NOMO-1 treated with DMSO at 0.1 percent for 48 hours (cell line): ENCODE measurements at regions not wholly inside any gene's neighbourhood (a gene's known extent, or its start where the extent isn't known, plus 50 kb on each side); places are given as distances from the start of the nearest gene placed in this dataset.
"Not testable (repeated sequence)": the region's sequence is repeated elsewhere in the genome, so short reads cannot be mapped to it uniquely, and the experiment has no call there.

Experiments used
- DNase-seq: peaks from one replicate; lab custom pipeline; 2025; ENCODE audit not compliant: unreplicated experiment; lab: John Stamatoyannopoulos, UW

DNA sequence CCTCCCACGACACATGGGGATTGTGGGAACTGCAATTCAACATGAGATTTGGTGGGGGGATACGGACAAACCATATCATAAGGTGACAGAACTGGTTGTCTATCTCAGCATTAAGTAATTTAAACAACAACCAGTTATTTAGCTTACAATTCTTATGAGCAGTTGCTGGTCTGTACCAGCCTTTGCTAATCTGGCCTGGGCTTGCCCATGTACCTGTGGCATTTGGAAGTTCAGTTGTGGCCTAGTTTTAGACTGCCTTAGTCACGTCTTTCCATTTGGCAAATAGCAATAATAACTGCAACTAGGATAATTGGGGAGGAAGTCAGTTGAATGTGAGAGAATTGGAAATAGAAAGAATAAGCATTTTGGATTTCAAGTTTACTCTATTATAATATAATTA, 441.8 kb upstream of the CXADR start:
- DNase-seq = no peak

DNA sequence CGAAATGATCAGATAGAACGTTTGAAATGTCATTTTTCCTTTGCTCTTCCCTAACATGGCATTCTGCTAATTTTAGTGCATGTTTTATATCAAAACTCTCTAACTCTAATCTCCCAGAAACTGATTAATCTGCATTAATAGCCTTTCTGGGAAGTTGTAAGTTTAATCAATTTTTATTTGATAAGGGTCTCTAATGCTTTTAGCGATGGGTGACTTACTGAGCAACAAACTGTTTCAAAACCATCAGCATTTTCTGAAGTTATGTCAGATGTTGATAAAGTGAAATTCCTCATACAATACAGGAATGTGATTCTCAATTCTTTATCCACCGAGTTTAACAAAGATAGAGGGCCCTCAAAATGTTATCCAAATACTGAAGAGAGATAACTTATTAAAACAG, 431.6 kb upstream of the CXADR start:
- DNase-seq = no peak

DNA sequence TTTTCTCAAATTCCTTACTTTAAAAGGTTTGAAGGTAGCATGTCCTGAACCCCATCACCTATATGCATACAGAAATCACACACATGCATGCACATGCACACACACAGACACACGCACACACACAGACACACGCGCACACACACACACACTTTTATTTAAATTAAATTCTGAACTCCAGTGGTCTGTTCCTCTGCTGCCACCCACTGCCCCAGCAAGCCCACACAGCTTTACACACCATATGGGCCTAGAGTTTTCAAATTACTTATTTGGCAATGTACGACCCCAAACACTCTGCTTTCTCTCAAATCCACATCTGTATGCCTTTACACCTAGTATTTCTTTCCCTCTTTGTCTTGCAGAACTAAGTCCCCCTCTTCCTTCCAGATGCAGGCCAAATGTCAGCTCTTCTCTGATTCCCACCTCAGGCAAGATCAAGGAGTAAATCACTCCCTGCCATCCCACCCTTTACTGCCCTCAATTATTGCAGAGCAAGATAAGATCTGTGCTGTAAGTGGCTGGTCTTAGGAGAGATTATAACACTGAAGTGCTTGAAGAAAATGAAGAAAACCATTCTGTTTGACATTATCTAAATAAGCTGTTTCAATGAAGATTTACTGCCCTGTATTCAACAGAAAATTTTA, 429.9 kb upstream of the CXADR start:
- DNase-seq = no peak

DNA sequence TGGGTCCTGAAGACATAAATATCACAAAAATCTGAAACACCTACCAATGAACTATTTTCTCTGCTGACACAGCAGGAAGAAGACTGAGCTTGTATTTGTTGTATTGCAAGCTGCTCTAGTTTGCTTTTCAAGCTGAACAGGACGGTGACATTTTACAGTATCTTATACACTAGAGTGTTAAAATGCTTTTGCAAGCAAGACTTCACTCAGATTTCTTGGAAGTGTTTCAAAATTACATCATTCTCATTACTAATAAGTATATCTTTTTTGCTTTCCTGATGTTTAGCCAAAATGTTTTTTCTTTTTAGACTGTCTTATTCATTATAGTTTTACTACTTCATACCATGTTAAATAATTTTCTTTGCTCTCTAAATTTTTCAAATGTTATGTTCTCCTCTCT, 427.1 kb upstream of the CXADR start:
- no peak for DNase-seq

DNA sequence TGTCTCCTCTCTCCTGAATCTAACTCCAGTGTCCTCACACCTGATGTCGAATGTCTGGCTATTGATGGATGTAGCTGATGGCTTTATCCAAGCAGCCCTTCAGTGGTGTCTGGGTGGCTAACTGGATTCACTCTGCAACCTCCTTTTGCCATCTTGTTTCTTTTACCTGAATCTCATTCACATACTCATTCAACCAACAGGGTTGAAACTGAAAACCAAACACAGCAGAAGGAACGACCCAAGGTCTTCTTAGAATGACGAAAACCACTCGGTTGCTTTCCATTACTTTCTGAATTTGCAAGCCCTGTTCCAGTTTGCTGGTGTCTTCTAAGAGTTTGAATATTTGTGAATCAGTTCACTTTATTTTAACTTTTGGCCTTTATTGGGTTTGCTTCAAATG, 424.3 kb upstream of the CXADR start:
- DNase-seq = no peak

DNA sequence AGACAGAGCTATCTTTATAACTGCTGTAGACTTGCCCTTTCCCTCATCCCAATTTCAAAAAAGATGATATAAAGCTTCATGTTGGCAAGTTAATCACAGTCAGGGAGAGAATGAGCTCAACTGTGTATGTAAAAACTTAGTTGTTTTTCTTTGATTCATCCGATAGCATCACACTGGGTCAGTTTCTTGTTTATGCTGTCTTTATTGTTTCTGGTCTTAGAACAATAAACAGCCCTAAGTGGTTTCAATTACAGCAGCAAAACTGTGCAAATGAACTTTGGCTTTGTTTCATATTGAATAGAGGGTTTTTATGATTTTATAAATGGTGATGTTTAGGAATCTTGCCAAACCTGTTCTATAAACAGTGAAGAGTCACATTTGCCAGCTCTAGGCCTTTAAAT, 423.8 kb upstream of the CXADR start:
- DNase-seq = no peak

DNA sequence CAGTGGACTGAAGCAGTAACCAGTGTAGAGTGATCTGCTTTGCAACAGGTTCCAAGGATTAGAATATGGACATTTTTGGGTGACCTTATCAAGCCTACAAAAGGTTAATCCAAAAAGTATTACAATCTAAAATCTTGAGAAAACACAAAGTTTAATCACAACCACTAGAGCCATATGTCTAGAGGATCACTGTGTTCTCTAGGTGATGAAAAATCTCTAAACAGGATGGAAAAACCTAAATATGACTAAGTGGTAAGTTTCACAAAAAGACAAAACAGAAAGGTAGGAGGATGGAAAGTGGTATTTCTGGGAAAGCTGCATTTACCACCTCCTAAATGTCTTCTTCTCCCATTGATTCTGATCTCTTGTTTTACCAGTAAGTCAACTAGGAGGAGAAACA, 411.1 kb upstream of the CXADR start:
- DNase-seq = no peak

DNA sequence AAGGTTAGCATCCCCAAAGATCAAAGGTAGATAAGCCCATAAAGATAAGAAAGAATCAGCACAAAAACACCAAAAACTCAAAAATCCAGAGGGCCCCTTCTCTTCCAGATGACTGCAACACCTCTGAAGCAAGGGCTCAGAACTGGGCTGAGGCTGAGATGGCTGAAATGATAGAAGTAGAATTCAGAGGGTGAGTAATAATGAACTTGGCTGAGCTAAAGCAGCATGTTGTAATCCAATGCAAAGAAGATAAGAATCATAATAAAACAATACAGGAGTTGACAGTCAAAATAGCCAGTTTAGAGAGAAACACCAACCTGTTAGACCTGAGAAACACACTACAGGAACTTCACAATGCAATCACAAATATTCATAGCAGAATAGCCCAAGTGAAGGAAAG, 406.9 kb upstream of the CXADR start:
- DNase-seq = no peak

DNA sequence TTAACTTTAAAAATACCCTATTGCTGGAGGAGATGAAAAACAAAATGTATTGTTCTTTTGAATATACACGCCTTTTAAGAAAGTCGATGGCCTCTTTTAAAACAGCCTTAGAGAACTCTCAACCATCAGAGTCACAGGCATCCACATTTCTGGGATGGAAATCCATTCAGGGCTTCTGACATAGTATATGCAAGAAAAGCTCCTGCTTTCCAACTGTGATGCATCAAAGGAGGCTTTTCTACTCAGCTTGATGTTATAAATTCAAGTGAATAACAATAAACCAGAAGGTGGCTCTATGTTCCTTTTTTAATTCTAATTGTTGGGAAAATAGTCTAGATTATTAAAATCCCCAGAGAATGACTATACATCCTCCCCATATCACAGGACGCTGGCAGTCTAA, 398.8 kb upstream of the CXADR start:
- no peak for DNase-seq

DNA sequence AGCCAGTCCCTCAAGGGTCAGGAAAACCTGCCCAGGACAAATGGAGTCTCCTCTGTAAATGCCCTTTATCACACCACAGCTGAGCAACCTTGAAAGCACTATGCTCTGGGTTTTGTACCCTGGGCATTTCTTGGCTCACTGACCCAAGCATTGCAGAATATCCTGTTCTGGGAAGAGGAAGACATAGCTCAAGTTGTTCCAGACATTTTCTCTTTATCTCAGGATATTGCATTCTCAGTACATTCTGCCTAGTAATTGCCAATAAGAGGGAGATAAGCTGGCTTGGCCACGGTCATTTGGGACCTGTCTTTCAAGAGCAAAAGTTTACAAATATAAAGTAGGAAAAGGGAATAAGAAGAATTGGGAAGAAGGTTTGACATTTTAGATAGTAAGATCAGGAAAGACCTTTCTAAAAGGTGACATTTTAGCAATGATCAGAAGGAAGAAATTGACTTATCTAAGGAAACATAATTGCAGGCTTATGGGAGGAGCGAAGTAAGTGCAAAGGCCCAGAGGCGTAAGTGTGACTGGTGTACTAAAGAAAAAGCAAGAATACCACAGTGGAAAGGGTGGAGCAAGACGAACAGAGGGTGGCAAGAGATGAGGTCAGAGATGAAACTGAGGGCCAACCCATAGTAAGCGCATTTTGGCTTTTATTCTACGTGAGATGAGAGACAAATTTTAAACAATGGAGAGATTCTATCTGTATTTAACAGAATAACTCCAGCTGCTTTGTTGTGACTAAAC, 394.0 kb upstream of the CXADR start:
- DNase-seq = no peak

DNA sequence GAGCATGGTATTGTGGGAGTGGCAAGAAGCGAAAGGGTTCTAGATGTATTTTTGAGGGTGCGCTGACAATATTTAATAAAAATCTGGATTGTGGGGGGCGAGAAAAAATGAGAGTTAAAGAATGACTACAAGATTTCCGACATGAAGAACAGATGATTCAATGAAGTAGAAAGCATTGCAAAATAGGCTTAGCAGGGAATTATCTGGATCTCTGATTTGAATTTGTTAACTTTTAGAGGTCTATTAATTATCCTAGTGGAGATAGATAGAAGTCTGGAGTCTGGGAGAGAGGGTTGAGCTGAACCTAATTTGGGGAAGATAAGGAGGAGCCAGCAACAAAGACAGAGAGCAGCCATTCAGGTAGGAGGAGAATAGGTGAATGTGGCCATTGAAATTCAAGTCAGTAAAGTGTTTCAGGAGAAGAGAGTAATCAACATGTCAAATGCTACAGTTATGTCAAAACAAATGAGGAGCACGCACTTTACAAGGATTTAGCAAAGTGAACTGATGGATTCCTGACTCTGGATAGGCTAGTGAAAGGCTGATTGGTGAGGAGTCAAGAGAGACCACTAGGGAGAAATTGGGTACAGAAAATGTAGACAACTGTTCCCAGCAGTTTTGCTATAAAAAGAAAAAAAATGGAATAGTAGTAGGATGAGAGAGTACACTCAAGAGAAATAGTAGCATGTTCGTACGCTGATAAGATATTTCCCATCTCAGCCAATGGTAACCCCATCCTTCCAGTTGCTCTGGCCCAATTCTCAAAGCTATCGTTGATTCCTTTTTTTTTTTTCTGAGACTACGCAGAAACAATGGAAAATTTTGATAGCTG, 393.2 kb upstream of the CXADR start:
- DNase-seq = no peak

DNA sequence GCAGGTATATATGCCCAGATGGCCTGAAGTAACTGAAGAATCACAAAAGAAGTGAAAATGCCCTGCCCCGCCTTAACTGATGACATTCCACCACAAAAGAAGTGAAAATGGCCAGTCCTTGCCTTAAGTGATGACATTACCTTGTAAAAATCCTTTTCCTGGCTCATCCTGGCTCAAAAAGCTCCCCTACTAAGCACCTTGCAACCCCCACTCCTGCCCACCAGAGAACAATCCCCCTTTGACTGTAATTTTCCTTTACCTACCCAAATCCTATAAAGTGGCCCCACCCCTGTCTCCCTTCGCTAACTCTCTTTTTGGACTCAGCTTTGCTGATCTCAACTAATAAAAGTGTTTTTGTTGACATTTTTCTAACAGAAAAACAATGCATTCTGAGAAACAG, 385.4 kb upstream of the CXADR start:
- DNase-seq = not testable (repeated sequence)

DNA sequence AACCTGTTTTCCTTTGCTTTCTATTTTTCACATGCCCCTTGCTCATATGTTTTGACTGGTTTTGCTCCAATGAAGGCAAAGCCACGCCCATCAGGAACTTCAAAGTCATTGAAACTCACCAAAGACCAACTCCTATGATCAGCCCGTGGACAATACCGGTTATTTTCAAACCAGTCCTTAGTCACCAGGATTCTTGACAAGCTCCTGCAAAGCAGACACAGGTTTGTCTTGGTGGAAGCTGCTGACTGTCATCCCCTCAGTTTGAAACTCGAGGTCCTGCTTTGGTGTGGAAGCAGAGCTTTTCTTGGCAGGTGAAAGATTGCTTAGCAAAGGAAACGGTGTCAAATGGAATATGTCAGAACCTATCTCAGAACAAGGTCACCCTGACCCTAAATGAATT, 384.7 kb upstream of the CXADR start:
- DNase-seq = no peak

DNA sequence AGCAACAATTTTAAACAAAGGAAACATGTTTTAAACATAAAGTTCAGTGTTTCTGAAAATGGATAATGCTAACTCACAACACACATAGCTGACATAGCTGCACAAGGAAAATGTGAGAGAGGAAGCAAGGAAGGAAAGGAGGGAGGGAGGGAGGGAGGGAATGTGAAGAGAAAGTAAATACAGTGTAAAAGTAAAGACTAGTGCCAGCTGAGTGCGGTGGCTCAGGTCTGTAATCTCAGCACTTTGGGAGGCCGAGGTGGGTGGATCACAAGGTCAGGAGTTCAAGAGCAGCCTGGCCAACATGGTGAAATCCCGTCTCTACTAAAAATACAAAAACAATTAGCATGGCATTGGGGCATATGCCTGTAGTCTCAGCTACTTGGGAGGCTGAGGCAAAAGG, 373.7 kb upstream of the CXADR start:
- not testable (repeated sequence) for DNase-seq

DNA sequence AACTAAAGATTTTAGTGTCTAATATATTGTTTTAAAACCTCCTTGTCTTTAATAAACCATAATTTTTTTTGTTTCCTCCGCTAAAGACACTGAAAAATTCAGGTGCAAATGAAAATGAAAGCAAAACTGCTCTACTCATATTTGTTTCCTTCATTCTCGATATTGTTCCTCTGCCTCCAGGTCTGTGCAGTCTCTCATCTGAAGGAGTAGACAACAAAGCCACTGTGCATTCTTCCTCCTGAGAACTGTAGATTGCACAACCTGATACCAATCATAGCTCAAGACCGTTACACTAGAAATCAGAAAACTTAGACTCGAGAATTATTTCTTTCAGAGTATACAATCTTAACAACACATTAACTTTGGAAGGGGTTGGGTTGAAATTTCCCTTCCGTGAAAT, 373.1 kb upstream of the CXADR start:
- no peak for DNase-seq

DNA sequence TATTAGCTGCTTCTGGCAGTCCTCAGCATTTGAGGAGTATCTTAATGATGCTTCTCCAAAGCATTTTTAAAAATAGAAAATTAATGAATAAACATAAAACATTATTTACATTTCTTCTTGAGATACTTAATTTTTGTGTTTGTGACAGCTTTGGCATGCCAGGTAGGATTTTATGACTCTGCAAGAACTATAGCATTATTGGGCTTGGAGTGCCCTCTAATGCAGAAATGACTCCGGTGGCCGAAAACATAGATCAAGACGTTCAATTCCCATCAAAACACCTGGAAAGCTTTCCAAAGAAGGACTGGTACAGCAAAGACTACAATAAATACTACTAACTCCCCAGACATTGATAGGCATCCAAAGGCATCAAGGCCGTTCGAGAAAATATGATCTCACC, 366.4 kb upstream of the CXADR start:
- no peak for DNase-seq

DNA sequence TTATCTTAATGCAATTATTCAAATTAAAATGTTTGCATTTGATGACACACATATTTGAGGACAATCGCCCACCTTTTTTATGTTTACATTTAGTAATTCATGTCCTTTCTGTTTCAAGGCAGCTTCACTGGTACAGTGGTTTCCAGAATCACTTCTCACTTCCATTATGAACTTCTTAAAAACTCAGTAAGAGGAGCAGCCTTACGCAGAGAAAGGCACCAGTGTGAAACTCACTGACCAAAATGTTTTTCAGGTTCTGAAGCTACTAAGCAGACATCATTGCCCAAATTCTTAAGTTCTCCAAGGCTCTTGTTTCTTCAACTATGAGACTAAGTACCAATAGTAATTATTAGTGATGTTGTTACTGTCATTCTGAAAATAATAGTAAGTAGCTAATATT, 353.1 kb upstream of the CXADR start:
- DNase-seq = no peak

DNA sequence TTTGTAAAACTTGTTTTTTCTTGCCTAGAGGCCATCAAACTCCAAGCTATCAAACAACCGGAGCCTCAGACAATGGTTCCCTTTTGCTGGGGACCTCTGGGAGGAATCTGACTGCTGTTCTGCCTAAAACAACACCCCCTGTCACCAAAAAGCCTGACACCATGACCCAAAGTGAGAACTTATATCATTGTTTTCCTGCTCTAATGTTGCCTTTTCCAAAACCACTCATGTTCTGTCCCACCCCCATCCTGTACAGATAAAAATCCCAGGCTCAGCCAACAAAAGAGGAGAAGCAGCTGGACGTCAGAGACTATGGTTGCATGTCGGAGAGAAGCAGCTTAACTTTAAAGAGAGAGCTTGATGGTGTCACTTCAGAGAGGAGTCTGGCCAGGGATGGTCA, 327.2 kb upstream of the CXADR start:
- DNase-seq = no peak

DNA sequence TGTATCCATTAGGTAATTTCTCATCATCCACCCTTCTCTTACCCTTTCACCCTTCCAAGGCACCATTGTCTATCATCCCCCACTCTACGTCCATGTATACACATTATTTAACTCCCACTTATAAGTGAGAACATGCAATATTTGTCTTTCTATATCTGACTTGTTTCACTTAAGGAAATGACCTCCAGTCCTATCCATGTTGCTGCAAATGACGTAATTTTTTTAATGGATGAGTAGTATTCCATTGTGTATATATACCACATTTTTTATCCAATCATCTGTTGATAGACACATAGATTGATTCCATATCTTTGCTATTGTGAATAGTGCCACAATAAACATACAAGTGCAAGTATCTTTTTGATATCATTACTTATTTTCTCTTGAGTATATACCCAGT, 322.9 kb upstream of the CXADR start:
- no peak for DNase-seq

DNA sequence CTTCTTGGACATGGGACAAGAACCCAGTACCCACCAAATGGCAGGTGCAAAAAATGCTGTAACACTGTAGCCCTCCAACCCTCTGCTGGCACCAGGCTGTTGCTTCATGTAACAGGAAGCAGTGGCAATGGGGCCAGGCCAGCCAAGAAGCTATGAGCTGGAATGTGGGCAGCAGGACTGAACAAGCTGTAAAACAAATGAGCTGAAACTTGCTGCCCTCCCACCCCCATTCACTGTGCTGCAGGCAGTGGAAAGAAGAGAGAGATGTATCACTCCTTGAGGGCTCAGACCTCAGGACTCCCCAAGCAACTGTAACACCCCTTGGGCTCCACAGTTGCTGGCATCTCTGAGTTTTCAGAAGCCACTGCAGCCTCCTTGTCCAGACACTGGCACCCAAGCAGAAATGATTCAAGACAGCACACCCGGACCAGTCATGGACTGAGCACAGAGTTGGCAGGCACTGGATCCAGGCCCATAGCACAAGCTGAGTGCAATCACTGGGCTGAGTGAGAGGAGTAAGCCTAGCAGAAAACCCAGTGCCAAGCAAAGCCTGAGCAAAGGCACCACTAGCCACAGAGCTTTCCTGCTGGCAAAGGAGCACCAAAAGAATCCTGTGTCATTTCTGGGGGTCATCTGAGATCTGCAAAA, 321.4 kb upstream of the CXADR start:
- DNase-seq = no peak

DNA sequence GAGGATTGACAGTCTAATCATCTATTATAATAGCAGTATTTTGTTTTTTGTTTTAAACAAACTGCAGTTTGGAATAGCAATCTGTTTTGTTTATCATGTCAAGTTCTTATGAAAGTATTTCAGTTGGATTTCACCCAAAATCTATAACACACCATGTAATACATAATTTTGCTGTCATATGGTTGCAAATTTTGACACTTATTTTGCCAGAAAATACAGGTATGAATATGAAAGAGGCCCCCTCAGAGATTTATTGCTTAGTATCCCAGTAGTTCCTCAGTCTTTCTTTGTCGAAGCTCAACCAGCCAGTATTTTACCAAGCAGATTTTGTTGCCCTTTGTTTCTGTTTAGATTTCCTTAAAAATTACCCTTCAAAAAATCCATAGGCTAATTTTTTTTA, 317.5 kb upstream of the CXADR start:
- DNase-seq = no peak

DNA sequence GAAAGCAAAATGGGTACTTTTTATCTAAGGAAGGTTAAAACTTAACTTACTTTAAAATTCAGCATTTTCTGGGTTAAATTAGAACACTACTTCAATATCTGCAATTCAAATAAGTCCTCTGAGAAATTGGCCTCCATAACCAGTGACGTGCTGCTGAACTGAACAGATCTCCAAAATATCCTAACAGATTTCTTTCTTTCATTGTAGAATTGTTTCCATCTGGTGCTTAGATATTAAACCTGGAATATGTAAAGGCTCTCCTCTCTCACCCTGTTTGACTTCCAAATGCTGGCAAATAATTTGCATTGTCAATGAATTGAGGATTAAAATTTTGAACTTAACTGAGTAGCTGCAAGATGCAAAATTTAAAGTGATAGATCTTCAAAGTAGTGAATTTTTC, 316.9 kb upstream of the CXADR start:
- DNase-seq = no peak
